ENCODE measurements at regions not wholly inside any gene's neighbourhood (a gene's known extent, or its start where the extent isn't known, plus 50 kb on each side); places are given as distances from the start of the nearest gene placed in this dataset.

DNA sequence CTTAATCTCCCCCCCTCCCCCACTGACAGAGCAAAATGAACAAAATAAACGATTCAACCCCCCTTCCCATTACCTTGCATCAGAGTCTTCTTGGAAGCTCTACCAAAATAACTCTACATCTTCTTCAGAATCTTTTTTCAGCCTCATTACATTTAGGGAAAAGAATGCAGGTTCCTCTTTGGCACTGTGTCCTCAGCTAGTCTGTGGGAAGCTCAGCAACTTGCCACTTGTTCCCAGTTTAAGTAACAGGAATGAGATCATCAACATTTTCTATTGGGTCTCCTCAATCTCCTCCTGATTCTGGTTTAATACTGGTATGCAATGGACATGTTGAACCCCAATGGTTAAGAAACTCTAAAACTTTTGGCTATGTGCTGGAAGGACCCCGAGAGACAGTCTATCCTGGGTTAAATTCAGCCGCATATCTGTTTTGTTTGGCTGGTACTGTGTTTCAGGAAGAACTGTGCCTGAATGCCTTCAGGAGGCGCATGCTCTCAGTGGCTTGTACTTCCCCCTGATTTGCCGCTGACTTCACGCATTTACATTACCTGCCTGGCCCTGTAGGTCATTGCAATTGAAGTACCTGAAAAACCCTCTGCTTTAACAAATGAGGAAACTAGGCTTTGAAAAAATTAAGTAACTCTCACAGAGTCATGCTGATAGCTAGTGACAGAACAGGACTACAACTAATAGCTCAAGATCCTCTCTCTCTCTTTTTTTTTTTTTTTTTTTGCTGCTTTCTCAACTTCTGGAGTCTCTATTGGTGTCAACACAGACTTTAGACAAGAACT, 78.1 kb upstream of the HMHB1 start:
- intact Hi-C loops (cut with DNase I; ENCODE audit: low total_unique reads) = no loop called here
- DNase-seq = no peak
- Histone ChIP-seq H3K9me3 (no peaks in the 10 kb centered on the region), H3K27me3 (no peaks in the 10 kb centered on the region), H3K27ac (no peak overlapping the region), H3K4me3 (no peak overlapping the region), H3K4me1 (no peaks in the 10 kb centered on the region), H3K36me3 (ENCODE audit: low read depth, missing control alignments) (no peaks in the 10 kb centered on the region)
- WGBS, 2 donors = 81 to 86% methylated on average over 6 of the region's 6 CpGs
- TF ChIP-seq POLR2A (IDR thresholded peaks at IDR 0.05) = no peak
- TF ChIP-seq, protein P1, sequence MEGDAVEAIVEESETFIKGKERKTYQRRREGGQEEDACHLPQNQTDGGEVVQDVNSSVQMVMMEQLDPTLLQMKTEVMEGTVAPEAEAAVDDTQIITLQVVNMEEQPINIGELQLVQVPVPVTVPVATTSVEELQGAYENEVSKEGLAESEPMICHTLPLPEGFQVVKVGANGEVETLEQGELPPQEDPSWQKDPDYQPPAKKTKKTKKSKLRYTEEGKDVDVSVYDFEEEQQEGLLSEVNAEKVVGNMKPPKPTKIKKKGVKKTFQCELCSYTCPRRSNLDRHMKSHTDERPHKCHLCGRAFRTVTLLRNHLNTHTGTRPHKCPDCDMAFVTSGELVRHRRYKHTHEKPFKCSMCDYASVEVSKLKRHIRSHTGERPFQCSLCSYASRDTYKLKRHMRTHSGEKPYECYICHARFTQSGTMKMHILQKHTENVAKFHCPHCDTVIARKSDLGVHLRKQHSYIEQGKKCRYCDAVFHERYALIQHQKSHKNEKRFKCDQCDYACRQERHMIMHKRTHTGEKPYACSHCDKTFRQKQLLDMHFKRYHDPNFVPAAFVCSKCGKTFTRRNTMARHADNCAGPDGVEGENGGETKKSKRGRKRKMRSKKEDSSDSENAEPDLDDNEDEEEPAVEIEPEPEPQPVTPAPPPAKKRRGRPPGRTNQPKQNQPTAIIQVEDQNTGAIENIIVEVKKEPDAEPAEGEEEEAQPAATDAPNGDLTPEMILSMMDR (IDR thresholded peaks at IDR 0.05) = no peak

DNA sequence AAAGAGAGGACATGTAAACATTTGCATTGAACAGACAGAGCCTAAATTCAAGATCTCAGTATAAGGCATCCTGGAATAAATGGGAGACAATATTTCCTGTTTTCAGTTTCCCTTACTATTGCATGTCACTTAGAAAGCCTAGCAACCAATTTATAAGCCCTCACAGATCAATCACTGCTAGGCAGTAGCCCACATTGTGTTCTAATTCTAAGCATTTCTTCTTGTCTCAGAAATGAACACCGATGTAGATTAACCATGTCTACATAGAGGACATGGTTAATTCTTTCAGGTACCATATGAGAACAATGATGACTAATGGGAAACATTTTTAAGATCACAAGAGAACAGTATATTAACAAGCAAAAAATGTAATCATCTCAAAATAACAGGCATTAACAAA, 79.6 kb upstream of the HMHB1 start:
- H3K27ac ChIP-seq = no peak overlapping the region
- H3K36me3 ChIP-seq (ENCODE audit: low read depth, missing control alignments) = no peaks in the 10 kb centered on the region
- intact Hi-C loops (cut with DNase I; ENCODE audit: low total_unique reads) = no loop called here
- WGBS, 2 donors = 94 to 97% methylated on average over 1 of the region's 1 CpG
- no peak for TF ChIP-seq POLR2A (IDR thresholded peaks at IDR 0.05)
- TF ChIP-seq, protein P1 (IDR thresholded peaks at IDR 0.05) = no peak
- DNase-seq = no peak
- no peaks in the 10 kb centered on the region for H3K4me1 ChIP-seq
- H3K4me3 ChIP-seq = no peak overlapping the region
- no peaks in the 10 kb centered on the region for H3K27me3 ChIP-seq
- no peaks in the 10 kb centered on the region for H3K9me3 ChIP-seq

DNA sequence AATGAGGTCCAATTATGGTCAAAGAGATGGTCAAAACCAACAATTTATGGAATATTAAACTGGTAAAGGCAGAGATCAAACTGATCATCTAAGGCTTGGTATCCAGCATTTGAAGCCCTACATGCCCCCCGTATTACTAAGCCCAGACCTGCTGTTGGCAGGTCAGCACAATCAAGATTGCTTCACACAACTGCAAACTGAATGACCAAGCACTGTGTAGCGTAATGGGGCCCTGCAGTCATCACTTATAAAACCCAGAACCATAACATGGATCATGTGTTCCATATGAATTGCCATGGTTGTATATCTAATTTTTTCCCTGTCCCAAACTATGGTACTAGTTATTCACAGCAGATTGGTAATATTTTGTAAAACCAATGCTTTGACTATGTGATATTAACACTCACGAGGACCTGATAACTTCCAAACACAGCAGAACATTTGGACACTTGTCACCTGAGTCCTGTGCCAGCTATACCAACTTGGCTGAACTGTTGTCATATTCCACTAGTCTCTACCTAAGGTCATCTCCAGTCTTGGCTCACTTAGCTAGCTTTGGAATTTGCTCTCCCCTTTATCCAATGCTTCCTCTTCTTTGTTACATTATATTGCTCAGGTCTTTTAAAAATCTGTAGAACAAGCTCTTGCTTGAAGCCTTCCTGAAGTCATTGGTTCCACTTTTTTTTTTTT, 81.7 kb upstream of the HMHB1 start:
- Histone ChIP-seq H3K9me3 (no peaks in the 10 kb centered on the region), H3K36me3 (ENCODE audit: low read depth, missing control alignments) (no peaks in the 10 kb centered on the region), H3K4me3 (no peak overlapping the region), H3K27me3 (no peaks in the 10 kb centered on the region), H3K4me1 (no peaks in the 10 kb centered on the region), H3K27ac (no peak overlapping the region)
- DNase-seq = no peak
- WGBS, 2 donors = 84 to 90% methylated on average over 3 of the region's 3 CpGs
- intact Hi-C loops (cut with DNase I; ENCODE audit: low total_unique reads) = no loop called here
- TF ChIP-seq, protein P1 (IDR thresholded peaks at IDR 0.05) = no peak
- no peak for TF ChIP-seq POLR2A (IDR thresholded peaks at IDR 0.05)

DNA sequence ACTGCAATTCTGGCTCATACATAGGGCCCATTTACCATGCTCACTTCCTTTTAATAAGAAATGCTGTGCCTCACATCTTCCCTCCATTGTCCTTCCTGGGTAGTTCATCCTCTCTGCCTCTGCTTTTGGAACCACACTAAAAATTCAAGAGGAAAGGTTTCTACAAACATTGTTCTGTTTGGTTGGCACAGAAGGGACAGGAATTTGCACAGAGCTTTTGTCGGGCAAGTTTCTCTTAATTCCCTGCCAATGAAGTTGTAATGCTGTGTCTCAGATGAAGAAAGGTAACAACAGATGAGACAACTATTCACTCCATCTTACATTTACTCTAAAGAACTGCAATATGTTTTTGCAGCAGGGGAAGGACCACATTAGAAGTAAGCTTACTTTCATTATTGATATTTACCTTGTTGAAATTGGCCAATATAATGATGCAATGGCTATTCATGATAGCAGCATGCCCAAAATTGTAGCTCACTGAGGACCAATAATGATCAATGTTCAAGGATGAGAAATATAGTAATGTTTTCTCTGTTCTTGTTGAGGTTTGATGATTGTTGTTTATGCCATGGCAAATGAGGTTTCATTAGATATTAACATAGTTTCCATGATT, 82.5 kb upstream of the HMHB1 start:
- Histone ChIP-seq H3K36me3 (ENCODE audit: low read depth, missing control alignments) (no peaks in the 10 kb centered on the region), H3K27me3 (no peaks in the 10 kb centered on the region), H3K9me3 (no peaks in the 10 kb centered on the region), H3K4me3 (no peak overlapping the region), H3K27ac (no peak overlapping the region), H3K4me1 (no peaks in the 10 kb centered on the region)
- intact Hi-C loops (cut with DNase I; ENCODE audit: low total_unique reads) = no loop called here
- TF ChIP-seq, protein P1 (IDR thresholded peaks at IDR 0.05) = no peak
- TF ChIP-seq POLR2A (IDR thresholded peaks at IDR 0.05) = no peak
- no peak for DNase-seq
- 96 to 100% methylated on average over 1 of the region's 1 CpG for WGBS, 2 donors
